ENCODE measurements at regions not wholly inside any gene's neighbourhood (a gene's known extent, or its start where the extent isn't known, plus 50 kb on each side); places are given as distances from the start of the nearest gene placed in this dataset.

DNA sequence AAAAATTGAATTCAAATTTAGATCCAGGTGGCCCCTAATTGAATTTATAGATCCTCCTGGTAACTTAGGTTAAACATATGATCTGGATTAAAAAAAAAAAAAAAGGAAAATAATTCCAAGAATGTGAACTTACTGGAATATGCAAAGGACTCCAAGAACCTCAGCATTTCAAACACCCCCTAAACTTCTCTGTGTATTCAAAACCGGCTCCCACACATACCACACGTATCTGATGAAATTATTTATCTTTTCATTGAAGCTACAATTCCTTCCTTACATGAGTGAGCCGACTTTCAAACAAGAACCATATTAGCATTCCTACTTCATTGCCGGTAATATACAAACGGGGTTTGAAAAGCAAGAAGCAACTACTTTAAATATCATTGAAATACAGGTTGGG lies 61.4 kb upstream of the FMN2 start:
- TF ChIP-seq EZH2 (optimal IDR thresholded peaks at IDR 0.05; ENCODE audit: low read depth, low read length) (no peak), EZH2phosphoT487 (IDR thresholded peaks at IDR 0.05; ENCODE audit: low read length) (no peak)
- TF ChIP-seq, protein P1, sequence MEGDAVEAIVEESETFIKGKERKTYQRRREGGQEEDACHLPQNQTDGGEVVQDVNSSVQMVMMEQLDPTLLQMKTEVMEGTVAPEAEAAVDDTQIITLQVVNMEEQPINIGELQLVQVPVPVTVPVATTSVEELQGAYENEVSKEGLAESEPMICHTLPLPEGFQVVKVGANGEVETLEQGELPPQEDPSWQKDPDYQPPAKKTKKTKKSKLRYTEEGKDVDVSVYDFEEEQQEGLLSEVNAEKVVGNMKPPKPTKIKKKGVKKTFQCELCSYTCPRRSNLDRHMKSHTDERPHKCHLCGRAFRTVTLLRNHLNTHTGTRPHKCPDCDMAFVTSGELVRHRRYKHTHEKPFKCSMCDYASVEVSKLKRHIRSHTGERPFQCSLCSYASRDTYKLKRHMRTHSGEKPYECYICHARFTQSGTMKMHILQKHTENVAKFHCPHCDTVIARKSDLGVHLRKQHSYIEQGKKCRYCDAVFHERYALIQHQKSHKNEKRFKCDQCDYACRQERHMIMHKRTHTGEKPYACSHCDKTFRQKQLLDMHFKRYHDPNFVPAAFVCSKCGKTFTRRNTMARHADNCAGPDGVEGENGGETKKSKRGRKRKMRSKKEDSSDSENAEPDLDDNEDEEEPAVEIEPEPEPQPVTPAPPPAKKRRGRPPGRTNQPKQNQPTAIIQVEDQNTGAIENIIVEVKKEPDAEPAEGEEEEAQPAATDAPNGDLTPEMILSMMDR (IDR thresholded peaks at IDR 0.05; ENCODE audit: low read length) = no peak
